GM12873 (cell line): ENCODE measurements at regions not wholly inside any gene's neighbourhood (a gene's known extent, or its start where the extent isn't known, plus 50 kb on each side); places are given as distances from the start of the nearest gene placed in this dataset.

Experiments
- TF ChIP-seq, protein P1 (sequence below): IDR thresholded peaks from 2 replicates; pipeline ENCODE4 v1.5.1; 2012; ENCODE audit warnings: low read depth, mild to moderate bottlenecking, moderate library complexity, low read length, control low read depth; ENCODE audit not compliant: insufficient read depth; ENCODE audit errors: missing control alignments

DNA sequence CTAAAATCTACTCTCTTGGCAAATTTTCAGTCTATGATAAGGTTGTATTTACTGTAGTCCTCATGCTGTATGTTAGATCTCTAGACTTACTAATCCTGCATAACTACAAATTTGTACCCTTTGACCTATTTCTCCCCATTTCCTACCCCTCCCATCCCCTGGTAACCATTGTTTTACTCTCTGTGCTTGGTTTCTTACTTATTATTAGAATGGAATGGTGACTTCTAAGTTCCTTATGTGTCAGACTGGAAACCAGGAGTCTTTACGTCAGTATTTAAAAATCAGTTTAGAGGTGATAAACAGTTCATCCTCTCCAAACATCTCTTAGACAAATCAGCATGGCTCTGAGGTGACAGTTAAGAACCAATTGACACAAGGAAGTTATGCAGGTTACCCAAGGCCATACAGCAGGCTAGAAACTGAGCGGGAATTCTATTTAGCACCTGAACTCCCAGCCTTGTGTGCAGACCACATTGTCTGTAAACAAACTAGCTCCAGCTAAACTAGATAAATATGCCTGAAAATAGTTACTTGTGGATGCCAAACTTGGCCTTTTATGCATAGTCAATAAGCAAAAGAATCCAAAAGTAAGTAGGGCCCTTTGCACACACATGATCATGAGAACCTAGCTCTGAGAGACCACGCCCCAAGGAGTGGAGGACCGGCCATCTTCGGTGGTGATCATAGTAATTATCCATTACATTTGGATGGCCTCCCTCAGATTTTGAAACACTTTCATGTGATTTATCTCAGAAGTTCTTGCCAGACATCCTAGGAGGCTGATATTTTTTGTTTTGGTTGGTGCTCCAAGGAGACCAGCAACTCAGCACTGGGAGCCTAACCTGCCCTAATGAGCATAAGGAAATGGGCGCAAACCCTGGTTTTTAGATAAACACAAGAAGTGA lies 72.3 kb upstream of the BOC start:
- TF ChIP-seq, protein P1, sequence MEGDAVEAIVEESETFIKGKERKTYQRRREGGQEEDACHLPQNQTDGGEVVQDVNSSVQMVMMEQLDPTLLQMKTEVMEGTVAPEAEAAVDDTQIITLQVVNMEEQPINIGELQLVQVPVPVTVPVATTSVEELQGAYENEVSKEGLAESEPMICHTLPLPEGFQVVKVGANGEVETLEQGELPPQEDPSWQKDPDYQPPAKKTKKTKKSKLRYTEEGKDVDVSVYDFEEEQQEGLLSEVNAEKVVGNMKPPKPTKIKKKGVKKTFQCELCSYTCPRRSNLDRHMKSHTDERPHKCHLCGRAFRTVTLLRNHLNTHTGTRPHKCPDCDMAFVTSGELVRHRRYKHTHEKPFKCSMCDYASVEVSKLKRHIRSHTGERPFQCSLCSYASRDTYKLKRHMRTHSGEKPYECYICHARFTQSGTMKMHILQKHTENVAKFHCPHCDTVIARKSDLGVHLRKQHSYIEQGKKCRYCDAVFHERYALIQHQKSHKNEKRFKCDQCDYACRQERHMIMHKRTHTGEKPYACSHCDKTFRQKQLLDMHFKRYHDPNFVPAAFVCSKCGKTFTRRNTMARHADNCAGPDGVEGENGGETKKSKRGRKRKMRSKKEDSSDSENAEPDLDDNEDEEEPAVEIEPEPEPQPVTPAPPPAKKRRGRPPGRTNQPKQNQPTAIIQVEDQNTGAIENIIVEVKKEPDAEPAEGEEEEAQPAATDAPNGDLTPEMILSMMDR = no peak

DNA sequence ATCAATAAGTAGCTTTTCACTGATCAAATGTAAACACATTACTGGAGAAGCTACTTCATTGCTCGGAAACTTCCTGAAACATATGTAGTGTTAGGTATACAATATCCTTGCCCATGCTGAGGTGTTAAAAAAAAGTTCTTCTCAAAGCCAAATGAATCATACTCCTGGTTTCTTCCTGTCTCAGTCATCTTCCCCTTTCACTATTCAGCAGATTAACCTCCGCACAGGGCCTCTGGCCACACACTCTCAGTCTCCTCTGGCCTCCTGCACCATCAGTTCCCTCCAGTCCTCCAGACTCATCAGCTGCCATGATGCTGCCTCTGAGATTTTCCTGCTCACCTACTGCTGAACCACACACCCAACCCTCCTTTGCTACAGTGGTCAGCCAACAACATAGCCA lies 70.5 kb upstream of the BOC start:
- TF ChIP-seq, protein P1 = no peak

DNA sequence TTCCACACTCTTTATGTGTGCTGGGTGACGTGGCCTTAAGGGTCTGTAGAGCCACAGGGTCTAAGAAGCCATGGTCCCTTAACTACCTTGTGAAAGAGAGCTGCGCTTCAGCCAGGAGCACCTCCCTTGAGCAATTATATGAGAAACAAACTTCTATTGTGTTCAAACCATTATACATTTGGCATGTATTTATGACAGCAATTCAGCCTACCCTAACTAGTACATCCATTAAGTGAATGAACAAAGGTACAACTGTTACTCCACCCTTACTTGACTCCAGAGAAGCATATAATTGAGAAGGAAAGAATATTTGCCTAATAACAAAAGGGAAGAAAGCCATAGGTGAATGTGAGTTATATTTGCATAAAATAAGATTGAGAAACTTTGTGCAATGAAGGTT lies 69.8 kb upstream of the BOC start:
- TF ChIP-seq, protein P1 = no peak

DNA sequence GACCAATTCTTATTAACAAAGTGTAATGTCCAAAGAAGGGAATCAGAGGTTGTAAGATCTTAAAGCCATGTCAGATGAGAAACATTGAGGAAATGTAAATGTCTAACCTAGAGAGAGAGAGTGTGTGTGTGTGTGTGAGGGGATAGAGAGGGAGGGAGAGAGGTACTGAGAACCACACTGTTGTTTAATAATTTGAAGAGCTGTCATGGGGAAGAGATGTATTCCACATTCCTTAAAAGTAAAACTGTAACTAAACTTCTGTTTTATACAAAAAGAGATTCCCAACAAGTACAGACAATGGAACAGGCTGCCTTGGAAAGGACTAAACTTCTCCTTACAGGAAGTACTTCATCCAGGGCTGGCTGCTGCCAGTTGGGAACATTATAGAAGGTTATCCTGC lies 68.9 kb upstream of the BOC start:
- TF ChIP-seq, protein P1 = no peak

DNA sequence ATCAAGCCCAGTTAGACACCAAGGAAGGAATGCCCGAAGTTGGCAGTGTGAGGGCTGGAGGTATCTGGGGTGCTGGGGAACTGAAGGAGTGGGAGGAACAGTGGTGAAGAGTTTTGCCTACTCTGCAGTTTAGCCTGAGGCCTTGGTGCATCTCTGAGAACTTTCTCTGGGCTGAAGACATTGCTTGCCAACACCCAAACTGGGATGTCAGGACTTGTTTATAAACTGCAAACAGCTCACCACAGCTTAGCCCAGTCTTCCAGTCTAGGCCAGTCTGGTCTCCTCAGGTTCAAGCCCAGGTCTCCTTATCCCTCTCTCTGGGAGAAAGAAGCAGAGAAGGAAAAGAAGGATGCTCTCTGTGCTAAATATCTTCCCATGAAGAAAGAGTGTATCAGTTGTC lies 68.0 kb upstream of the BOC start:
- TF ChIP-seq, protein P1 = no peak

DNA sequence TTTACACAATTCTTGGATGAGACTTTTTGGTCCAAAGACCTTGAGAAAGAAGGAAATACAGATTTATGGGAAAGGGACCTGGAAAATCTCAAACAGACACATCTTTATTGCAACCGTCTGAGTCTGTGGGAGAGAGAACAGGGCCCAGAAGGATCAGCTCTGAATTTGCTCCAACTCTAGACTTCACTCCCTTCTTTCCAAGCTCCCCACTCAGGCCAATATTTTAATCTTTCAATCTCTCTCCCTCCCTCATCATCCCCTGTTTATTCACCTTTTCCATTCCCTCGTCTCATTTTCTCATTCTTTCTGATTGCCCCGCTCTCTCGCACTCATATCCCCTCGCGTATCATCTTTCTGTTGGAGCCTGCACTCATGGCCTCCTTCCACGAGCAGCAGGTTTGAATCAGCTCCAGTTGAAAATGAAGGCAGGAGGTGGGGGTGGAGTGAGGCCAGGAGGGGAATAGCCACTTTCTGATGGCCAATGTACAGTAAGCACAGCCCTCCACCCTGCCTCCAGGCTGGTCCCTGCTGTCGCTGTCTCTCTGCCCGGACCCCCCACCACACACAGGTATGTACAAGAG lies 63.6 kb upstream of the BOC start:
- TF ChIP-seq, protein P1 = no peak

DNA sequence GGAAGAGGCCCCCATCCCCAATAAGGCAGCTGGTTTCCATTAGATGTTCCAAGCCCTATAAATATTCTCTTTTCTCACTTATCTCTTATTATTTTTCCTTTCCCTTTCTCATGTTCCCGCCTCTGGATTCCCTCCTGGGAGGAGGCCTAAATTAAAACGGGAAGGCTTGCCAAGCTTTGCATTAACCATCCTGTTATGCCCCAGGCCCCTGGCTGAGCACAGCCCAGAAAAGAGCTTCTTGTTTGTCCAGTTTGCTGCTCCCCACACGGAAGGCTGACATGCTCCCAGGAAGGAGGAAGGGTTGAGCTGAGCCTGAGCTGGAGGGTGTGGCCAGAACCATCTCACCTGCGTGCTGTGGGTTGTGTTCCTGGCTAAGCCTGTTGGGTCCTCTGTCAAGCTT lies 63.1 kb upstream of the BOC start:
- TF ChIP-seq, protein P1 = no peak
